ENCODE measurements at regions not wholly inside any gene's neighbourhood (a gene's known extent, or its start where the extent isn't known, plus 50 kb on each side); places are given as distances from the start of the nearest gene placed in this dataset.

DNA sequence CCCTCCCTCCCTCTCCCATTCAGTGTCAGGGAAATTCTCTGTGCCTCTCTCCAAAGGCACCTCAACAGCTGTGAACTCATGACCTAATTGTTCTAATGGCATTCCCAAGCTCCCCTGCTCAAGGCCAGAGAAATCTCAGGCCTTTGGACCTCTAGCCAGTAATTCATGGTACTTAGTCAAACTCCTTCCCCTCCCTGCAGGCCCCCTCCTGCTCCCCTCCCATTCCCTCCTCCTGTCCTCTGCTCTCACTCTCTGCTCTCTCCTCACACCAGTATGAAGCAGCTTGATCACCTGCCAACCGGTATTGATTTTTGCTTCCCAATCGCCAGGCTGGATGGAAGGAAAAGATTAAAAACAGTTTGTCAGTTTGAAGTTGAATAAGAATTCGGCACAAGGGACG, 370.5 kb upstream of the PBX1 start:
- TF ChIP-seq, protein P1, sequence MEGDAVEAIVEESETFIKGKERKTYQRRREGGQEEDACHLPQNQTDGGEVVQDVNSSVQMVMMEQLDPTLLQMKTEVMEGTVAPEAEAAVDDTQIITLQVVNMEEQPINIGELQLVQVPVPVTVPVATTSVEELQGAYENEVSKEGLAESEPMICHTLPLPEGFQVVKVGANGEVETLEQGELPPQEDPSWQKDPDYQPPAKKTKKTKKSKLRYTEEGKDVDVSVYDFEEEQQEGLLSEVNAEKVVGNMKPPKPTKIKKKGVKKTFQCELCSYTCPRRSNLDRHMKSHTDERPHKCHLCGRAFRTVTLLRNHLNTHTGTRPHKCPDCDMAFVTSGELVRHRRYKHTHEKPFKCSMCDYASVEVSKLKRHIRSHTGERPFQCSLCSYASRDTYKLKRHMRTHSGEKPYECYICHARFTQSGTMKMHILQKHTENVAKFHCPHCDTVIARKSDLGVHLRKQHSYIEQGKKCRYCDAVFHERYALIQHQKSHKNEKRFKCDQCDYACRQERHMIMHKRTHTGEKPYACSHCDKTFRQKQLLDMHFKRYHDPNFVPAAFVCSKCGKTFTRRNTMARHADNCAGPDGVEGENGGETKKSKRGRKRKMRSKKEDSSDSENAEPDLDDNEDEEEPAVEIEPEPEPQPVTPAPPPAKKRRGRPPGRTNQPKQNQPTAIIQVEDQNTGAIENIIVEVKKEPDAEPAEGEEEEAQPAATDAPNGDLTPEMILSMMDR (IDR thresholded peaks at IDR 0.05) = no peak
- TF ChIP-seq POLR2A (IDR thresholded peaks at IDR 0.05) = no peak

Measured in heart left ventricle (tissue), 13 donors.